Right ventricle myocardium superior (tissue), 1 donor: ENCODE measurements at regions not wholly inside any gene's neighbourhood (a gene's known extent, or its start where the extent isn't known, plus 50 kb on each side); places are given as distances from the start of the nearest gene placed in this dataset.
A peak's percentile ranks its signal among the peaks of the same experiment; 100 is the strongest.

Experiments used
- ATAC-seq: fragments of 200-7000 bp; cut with Tn5 transposase; one replicate; pipeline ENCODE4 v1.9.1; 2020; ENCODE audit warnings: mild to moderate bottlenecking; ENCODE audit not compliant: poor library complexity
- DNase-seq: peaks from one replicate; pipeline ENCODE4 v3.0.0-alpha.2; 2020
- intact Hi-C: fragments of 100-400 bp; cut with DNase I; formaldehyde crosslinking; loops from one replicate; pipeline ENCODE4 v1.11.2; 2022
- donor health status: DM: no; HTN: yes; CAD: no; lungs with severe emphysema.

- no peak for ATAC-seq
- no peak for DNase-seq
- intact Hi-C loops, result no loop called here
Observed at GRCh38 chr16:27703121-27703520, 153.2 kb downstream of the KATNIP start.

DNA sequence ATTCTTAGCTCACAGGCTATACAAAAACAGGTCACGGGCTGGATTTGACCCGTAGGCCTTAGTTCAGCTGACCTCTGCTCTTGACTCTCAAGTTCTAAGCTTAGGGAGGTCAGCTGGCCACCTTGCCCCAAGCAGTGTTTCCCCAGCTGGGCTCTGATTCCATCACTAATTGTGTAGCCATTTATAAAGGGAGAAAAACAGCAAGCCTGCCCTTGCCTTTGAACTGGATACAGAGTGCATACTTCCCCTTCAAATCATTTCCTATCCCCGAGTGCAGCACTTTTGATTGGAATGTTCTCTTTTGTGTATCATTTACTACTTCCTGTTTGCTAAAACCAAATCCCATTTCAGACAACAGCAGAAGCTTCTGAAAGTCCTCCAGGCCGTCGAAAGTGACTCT is 153.6 kb downstream of the KATNIP start:
- no peak for DNase-seq
- no peak for ATAC-seq
- intact Hi-C loops, result no loop called here

GRCh38 chr16:27704252-27704651 is 154.3 kb downstream of the KATNIP start:
- intact Hi-C loops, result no loop called here
- DNase-seq (no peak), ATAC-seq (no peak)

DNA sequence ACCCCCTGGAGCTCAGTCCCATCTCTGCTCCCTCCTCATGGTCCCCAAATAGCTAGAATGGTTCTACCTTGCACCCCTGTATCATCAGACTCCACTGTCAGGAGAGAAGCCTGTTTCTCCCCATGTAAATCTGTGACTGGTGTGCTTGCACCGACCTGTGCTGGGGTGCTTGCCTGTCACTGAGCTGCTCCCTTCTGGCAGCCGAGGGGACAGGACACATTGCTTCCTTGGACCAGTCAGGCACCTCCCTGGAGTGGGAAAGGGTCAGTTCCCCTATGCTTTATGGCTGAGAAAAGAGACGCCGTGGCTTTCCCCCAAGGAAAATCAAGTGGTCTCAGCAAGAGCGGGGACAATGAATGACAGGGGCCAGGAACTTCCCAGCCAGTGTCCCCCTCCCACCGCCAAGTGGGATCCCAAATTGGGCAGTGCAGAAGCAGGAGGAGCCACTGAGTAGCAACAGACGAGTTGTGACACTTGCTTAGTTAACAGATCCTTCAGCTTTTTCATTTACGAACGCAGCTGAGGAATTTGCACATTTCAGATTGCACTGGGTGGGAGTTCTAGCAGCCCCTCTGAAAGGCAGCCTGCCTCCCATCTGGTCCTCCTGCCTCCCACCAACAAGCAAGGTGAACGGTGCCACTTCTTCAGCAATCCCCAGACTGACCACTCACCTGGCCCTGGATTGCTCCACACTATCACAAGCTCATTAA is 156.4 kb downstream of the KATNIP start:
- intact Hi-C loops, result no loop called here
- DNase-seq (no peak), ATAC-seq (no peak)

DNA sequence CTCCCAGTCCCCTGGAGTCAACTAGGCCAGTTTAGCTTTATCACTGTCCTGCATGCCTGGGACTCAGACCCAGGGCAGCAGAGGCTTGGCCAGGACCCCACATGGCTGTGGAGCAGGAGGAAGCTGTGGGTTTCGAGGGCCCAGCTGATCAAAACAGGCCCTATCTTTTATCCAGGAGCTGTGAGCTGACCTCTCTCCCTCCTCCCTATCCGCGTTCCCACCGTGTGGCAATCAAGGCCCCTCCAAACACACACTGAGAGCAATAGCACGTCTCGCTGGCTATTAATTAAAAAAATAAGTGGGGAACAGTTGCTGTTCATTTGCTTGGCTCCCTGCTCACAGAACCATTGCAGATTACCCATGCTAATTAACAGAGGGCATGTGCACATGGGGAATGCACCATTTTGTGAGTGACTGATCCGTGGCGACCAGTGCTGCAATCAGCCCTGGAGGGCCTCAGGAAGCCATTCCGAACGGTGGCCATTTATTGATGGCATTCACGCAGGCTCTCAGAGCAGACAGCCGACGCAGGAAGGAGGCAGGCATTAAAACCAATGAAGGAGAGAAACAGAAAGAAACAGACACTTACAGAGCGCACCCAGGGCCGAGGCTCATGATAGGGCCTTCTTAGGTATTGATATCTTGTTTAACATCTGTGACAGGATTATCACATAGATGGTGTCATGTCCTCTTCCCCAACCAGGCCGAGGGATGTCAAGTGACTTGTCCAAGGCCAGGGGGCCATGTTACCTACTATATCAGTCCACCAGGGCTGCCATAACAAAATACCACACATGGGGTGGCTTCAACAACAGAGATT is 157.1 kb downstream of the KATNIP start:
- intact Hi-C loops, result no loop called here
- ATAC-seq (no peak), DNase-seq (no peak)

- intact Hi-C loops, result no loop called here
- DNase-seq, result no peak
Observed at GRCh38 chr16:27708651-27709050, 158.7 kb downstream of the KATNIP start.

DNA sequence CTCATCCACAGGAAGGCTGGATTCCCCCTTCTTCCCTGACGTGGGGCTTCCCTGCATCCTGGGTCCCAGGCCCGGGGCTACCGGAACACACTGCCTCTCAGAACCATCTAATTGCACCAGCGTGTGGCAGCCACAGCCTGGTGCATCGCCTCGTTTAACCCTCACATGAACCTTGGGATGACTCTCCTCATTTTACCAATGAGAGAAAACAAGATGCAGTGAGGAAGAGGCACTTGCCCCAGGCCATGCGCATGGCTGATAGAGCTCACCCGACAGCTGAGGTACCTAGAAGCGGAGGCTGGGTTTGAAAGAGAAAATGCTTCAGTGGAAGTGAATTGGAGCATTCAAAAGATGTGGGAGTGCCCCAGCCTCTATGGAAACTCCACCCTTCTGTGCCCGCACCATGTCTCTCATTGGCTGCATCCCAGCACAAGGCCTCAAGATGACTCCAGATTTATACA is 162.3 kb downstream of the KATNIP start:
- DNase-seq (no peak), ATAC-seq (no peak)
- intact Hi-C loops, result loop anchor here (10.0 kb wide), 1 partner anchor 137 kb away; no protein-coding TSS in a partner anchor

More at GRCh38 chr16:27708651-27709050, 158.7 kb downstream of the KATNIP start:
- ATAC-seq, result no peak

DNA sequence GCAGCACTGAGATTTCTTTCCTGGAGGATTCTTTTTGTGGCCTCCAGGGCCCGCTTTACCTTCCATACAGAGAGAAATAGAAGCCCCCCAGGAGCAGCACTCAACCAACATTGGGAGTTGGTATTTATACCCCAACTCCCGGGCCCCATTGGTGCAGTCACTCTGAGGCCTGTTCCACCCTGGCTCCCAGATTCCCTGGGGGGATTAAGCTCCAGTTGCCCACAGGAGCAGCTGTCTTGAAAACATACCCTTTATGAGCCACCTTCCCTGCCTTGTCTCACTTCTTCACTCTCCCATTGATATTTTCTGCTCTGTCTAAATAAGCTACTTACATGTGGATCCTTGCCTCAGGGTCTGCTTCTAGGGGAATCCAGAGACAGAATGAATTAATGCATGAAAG is 167.8 kb downstream of the KATNIP start:
- DNase-seq (no peak), ATAC-seq (no peak)
- intact Hi-C loops, result loop anchor here (10.0 kb wide), 1 partner anchor 143 kb away; no protein-coding TSS in a partner anchor

- no peak for ATAC-seq
- intact Hi-C loops, result loop anchor here (10.0 kb wide), 1 partner anchor 144 kb away; no protein-coding TSS in a partner anchor
Observed at GRCh38 chr16:27718201-27719105, 168.5 kb downstream of the KATNIP start.

GRCh38 chr16:27719106-27719445 is 169.1 kb downstream of the KATNIP start:
- intact Hi-C loops, result loop anchor here (10.0 kb wide), 1 partner anchor 144 kb away; no protein-coding TSS in a partner anchor
- ATAC-seq (no peak), DNase-seq (no peak)

More at GRCh38 chr16:27718201-27719105, 168.5 kb downstream of the KATNIP start:
- DNase-seq, result no peak

DNA sequence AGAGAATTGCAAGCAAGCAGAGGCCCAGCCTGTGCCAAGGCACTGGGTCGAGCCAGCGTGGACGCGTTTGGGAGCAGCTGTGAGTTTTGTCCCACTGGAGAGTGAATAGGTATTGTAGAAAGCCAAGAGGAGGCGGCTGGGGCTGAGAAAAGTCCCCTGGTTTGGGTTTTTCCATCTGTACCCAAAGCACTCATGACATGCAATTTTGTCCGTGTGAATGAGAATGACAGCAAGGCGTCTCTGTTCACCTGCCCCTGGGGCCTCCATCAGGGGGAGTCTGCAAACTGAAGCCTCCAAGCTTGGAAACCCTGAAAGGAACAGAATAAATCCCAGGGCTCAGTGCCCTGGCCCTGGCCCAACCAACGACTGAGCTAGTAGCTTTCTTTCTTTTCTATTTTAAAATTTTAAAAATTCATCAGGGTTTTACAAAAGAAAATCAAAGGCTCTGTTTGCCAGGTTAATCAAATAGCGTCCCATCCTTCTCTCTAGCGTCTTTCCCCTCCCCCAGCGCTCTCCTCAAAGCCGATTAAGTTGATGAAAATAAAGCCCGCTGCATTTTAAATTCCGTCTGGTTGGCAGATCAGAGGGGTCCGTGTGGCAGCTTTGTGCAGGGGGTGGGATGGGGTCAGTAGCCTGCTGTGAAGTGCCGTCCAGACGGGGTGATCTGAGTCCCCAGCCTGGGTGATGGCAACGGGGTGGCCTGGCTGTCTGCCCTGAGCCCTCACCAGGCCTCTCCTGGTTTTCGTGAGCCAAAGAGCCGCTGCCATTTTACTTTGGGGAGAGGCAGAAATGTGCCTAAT is 171.0 kb downstream of the KATNIP start:
- intact Hi-C loops, result no loop called here
- DNase-seq (peak; percentile 72), ATAC-seq (peak; percentile 44)

DNA sequence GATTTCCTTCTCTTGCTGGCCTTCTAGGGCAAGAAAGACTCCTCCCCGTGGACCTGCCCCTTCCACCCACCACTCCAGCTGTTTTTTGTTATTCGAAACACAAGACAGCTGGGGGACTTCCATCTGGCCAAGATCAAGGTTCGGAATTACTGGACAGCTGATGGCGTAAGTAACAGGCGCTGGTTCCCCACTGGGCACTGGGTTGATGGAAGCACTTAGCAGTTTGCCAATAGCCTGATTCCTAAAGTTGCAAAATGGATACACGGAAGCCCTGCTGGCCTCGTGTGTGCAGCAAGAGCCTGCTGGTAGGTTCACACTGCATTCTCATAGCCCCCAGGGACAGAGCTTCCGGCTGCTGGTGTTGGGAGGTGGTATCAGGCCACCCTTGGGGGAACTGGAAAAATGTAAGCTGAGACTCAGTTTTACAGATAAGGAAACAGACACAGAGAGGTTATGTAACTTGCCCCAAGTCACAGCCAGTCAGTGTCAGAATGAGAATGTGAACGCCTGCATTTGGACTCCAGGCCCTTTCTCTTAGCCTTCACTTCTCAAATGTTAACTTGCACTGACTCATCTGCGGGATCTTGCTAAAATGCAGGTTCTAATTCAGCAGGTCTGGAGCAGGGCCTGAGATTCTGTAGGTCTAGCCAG is 171.7 kb downstream of the KATNIP start:
- ATAC-seq, result peak; percentile 88
- intact Hi-C loops, result no loop called here
- DNase-seq, result peak; percentile 85

DNA sequence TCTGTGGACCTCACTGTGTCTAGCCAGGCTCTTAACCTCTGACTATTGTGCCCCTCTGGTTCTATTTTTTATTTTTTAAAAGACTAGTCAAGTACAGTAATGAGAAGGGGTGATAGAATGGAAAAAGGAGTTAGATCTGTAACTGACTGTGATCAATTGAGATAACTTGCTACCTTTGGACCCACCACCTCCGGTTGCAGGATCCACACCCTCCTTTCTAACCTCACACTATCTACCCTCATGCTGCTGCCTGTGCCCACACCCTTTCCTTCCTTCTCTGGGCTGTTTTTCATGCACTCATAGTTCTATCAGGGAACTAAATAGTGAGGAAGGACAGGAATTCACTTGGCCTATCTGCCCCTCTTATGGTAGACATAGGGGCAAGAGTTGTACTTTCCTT is 172.3 kb downstream of the KATNIP start:
- DNase-seq, result no peak
- no peak for ATAC-seq
- intact Hi-C loops, result no loop called here

- intact Hi-C loops, result no loop called here
- DNase-seq (no peak), ATAC-seq (no peak)
Observed at GRCh38 chr16:27722892-27723450, 173.0 kb downstream of the KATNIP start.

DNA sequence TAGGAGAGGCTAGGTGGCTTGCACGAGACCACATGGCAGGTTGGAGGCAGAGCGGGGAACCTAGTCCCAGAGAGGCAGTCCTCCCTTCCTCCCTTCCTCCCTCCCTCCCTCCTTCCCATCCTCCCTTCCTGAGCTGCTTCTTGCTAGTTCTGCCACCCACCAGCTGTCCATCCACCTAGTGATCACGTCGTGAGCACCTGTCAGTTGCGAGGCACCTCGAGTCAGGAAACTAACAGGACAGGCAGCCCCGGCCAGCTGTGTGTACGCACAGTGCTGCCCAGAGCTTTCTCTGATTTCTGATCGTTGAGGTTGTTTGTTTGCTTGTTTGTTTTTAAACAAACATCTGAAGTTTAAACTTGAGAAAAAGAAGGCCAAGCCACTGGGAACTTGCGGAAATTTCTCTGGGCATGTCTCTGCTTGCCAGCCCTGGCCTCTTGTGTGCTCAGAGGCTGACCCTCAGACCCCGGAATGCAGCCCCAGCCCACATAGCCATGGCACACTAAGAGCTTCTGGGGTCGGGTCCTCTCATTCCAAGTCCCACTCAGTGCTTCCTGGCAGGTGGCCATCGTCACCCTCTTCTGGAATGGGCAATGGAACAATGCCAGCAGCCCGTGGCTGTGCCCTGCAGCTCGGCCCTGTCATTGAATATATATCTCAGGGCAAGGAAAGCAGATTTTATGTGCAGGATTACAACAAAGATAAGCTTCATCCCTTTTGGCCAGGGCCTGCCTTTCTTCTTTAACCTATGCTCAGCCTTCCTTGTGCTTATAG is 174.0 kb downstream of the KATNIP start:
- ATAC-seq, result no peak
- intact Hi-C loops, result no loop called here
- no peak for DNase-seq

- intact Hi-C loops, result no loop called here
- ATAC-seq (peak; percentile 59), DNase-seq (peak; percentile 53)
Observed at GRCh38 chr16:27724482-27725235, 174.7 kb downstream of the KATNIP start.
